MM.1S (cell line): ENCODE measurements at regions not wholly inside any gene's neighbourhood (a gene's known extent, or its start where the extent isn't known, plus 50 kb on each side); places are given as distances from the start of the nearest gene placed in this dataset.
A peak's percentile ranks its signal among the peaks of the same experiment; 100 is the strongest.

ENCODE experiments used
- DNase-seq: peaks from one replicate; pipeline ENCODE4 v3.0.0-alpha.2; 2015
- H2AFZ ChIP-seq: fragments of 300-600 bp; sonication (generic); 2 replicates; pipeline ENCODE4 v1.6.0; 2016; ENCODE audit warnings: antibody characterized with exemption, low read length
- H3F3A ChIP-seq: fragments of 300-600 bp; sonication (generic); 2 replicates; pipeline ENCODE4 v1.6.1; 2016; ENCODE audit warnings: mild to moderate bottlenecking, antibody characterized with exemption, low read length, moderate library complexity, mixed read lengths; ENCODE audit not compliant: insufficient read depth
- H3K27ac ChIP-seq: fragments of 300-600 bp; sonication (generic); 2 replicates; pipeline ENCODE4 v1.5.1; 2016; ENCODE audit warnings: mild to moderate bottlenecking, low read length
- H3K27me3 ChIP-seq: fragments of 300-600 bp; sonication (generic); replicated peaks from 2 replicates; pipeline ENCODE4 v1.6.0; 2016; ENCODE audit warnings: low read length; ENCODE audit not compliant: insufficient read depth
- H3K36me3 ChIP-seq: fragments of 300-600 bp; sonication (generic); replicated peaks from 2 replicates; pipeline ENCODE4 v1.6.1; 2016; ENCODE audit warnings: mild to moderate bottlenecking, low read length, mixed read lengths; ENCODE audit not compliant: insufficient read depth
- H3K4me1 ChIP-seq: fragments of 300-600 bp; sonication (generic); 2 replicates; pipeline ENCODE4 v1.6.1; 2016; ENCODE audit warnings: low read length, mixed read lengths
- H3K4me2 ChIP-seq: fragments of 300-600 bp; sonication (generic); 2 replicates; pipeline ENCODE4 v1.6.0; 2016; ENCODE audit warnings: low read depth, low read length
- H3K4me3 ChIP-seq: fragments of 300-600 bp; sonication (generic); 2 replicates; pipeline ENCODE4 v1.5.1; 2016; ENCODE audit warnings: low read length, mixed read lengths
- H3K79me2 ChIP-seq: fragments of 300-600 bp; sonication (generic); 2 replicates; pipeline ENCODE4 v1.6.1; 2016; ENCODE audit warnings: mixed run types, low read length, mixed read lengths
- H3K9ac ChIP-seq: fragments of 300-600 bp; sonication (generic); 2 replicates; pipeline ENCODE4 v1.6.1; 2016; ENCODE audit warnings: low read length, mixed read lengths
- H3K9me2 ChIP-seq: fragments of 300-600 bp; sonication (generic); replicated peaks from 2 replicates; pipeline ENCODE4 v1.6.1; 2016; ENCODE audit warnings: mild to moderate bottlenecking, low read length, mixed read lengths; ENCODE audit not compliant: insufficient read depth
- H3K9me3 ChIP-seq: fragments of 300-600 bp; sonication (generic); replicated peaks from 2 replicates; pipeline ENCODE4 v1.6.1; 2016; ENCODE audit warnings: mild to moderate bottlenecking, low read length, mixed read lengths; ENCODE audit not compliant: insufficient read depth
- H4K20me1 ChIP-seq: fragments of 300-600 bp; sonication (generic); 2 replicates; pipeline ENCODE4 v1.6.1; 2016; ENCODE audit warnings: mild to moderate bottlenecking, low read length, moderate library complexity, mixed read lengths; ENCODE audit not compliant: insufficient read depth
- CTCF ChIP-seq: fragments of 300-600 bp; sonication (generic); IDR thresholded peaks from 2 replicates; pipeline ENCODE4 v1.5.1; 2016; ENCODE audit warnings: antibody characterized with exemption, low read length, mixed read lengths
- EZH2 ChIP-seq: fragments of 300-600 bp; sonication (generic); optimal IDR thresholded peaks from 2 replicates; pipeline ENCODE3; 2017; ENCODE audit warnings: low read depth, mild to moderate bottlenecking, antibody characterized with exemption, low read length, mixed read lengths
- EZH2phosphoT487 ChIP-seq: fragments of 300-600 bp; sonication (generic); IDR thresholded peaks from 2 replicates; pipeline ENCODE4 v1.6.1; 2018; ENCODE audit warnings: antibody characterized with exemption, low read length

DNA sequence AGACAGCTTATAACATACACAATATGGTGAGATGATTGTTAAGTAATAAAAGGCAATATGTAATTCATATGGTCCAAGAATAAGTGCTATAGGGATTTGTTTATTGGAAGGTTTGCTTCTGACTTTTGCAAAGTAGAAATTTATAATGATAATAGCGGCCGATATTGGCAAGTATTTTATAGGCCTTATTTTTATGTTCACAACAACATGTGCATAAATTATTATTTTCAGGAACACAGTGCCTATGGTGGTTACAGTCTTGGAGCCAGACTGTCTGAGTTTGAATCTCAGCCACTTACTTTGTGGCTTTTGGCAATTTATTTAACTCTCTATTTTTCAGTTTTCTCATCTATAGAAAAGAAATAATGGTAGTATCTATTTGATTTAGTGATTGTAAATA lies 607.5 kb downstream of the USP25 start:
- Histone ChIP-seq H3K9me2 (no peaks in the 10 kb centered on the region), H4K20me1 (no peaks in the 10 kb centered on the region), H3K9ac (no peak overlapping the region), H3K4me2 (no peak overlapping the region), H3K79me2 (no peaks in the 10 kb centered on the region), H3K27ac (no peak overlapping the region), H3K27me3 (no peaks in the 10 kb centered on the region), H3K36me3 (no peaks in the 10 kb centered on the region), H3K4me1 (no peaks in the 10 kb centered on the region), H3F3A (no peaks in the 10 kb centered on the region), H2AFZ (no peak overlapping the region), H3K9me3 (no peaks in the 10 kb centered on the region), H3K4me3 (no peak overlapping the region)
- no peak for DNase-seq
- TF ChIP-seq EZH2phosphoT487 (no peak), CTCF (no peak), EZH2 (no peak)

DNA sequence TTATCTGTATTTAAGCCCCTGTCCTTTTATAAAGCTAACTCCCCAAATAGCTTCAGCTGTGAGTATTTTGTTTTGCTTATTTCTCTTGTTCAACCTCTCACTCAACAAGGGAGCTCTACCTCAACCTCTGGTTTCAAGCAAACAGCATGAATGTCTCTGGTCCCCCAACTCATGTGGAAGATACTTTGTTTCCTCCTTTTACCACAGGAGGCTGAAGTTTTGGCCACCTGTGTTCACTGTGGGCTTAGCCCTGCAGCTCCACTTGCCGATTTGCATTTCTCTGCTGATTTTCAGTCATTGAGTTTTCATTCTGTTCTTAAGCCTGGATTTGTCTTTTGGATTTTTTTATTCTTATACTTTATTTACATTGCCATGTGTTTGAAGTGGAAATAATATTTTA lies 613.1 kb downstream of the USP25 start:
- no peaks in the 10 kb centered on the region for H3K36me3 ChIP-seq
- DNase-seq, result peak; percentile 31
- no peak overlapping the region for H3K4me3 ChIP-seq
- no peaks in the 10 kb centered on the region for H3K9me3 ChIP-seq
- H3K4me2 ChIP-seq, result no peak overlapping the region
- no peaks in the 10 kb centered on the region for H3K4me1 ChIP-seq
- H3F3A ChIP-seq, result no peaks in the 10 kb centered on the region
- H4K20me1 ChIP-seq, result no peaks in the 10 kb centered on the region
- H3K9me2 ChIP-seq, result no peaks in the 10 kb centered on the region
- H3K79me2 ChIP-seq, result no peaks in the 10 kb centered on the region
- H3K27ac ChIP-seq, result no peak overlapping the region
- TF ChIP-seq CTCF (no peak), EZH2phosphoT487 (no peak), EZH2 (no peak)
- no peak overlapping the region for H3K9ac ChIP-seq
- no peaks in the 10 kb centered on the region for H3K27me3 ChIP-seq
- H2AFZ ChIP-seq, result no peak overlapping the region

- no peak for TF ChIP-seq EZH2
- TF ChIP-seq EZH2phosphoT487, result no peak
- no peak for TF ChIP-seq CTCF
- H3K79me2 ChIP-seq, result no peaks in the 10 kb centered on the region
- no peaks in the 10 kb centered on the region for H3K36me3 ChIP-seq
- H3K9ac ChIP-seq, result no peak overlapping the region
- no peaks in the 10 kb centered on the region for H4K20me1 ChIP-seq
- H3K27me3 ChIP-seq, result no peaks in the 10 kb centered on the region
- no peaks in the 10 kb centered on the region for H3F3A ChIP-seq
- no peak overlapping the region for H3K4me3 ChIP-seq
- no peaks in the 10 kb centered on the region for H3K9me3 ChIP-seq
- DNase-seq, result no peak
- no peak overlapping the region for H3K4me2 ChIP-seq
- H2AFZ ChIP-seq, result no peak overlapping the region
- H3K27ac ChIP-seq, result no peak overlapping the region
- no peaks in the 10 kb centered on the region for H3K9me2 ChIP-seq
- no peaks in the 10 kb centered on the region for H3K4me1 ChIP-seq
These were observed 614.0 kb downstream of the USP25 start for GRCh38 chr21:16343776-16344175.
